ENCODE measurements at regions not wholly inside any gene's neighbourhood (a gene's known extent, or its start where the extent isn't known, plus 50 kb on each side); places are given as distances from the start of the nearest gene placed in this dataset.

- Mint-ChIP-seq H3K4me3 (no peak overlapping the region), H3K36me3 (ENCODE audit: low read depth) (no peaks in the 10 kb centered on the region), H3K27me3 (no peaks in the 10 kb centered on the region), H3K4me1 (no peaks in the 10 kb centered on the region), H3K27ac (no peak overlapping the region)
- H3K9me3 ChIP-seq (ENCODE audit: control insufficient read depth, low read length, poor library complexity, severe bottlenecking), result no peaks in the 10 kb centered on the region
- ATAC-seq, result no peak
- DNase-seq, result no peak
Observed at GRCh38 chr5:143870362-143870761, 58.4 kb downstream of the HMHB1 start.

GRCh38 chr5:143870871-143871632, 59.1 kb downstream of the HMHB1 start:
- Mint-ChIP-seq H3K36me3 (ENCODE audit: low read depth) (no peaks in the 10 kb centered on the region), H3K27ac (no peak overlapping the region), H3K27me3 (no peaks in the 10 kb centered on the region), H3K4me1 (no peaks in the 10 kb centered on the region), H3K4me3 (no peak overlapping the region)
- DNase-seq (no peak), ATAC-seq (no peak)
- no peaks in the 10 kb centered on the region for H3K9me3 ChIP-seq (ENCODE audit: control insufficient read depth, low read length, poor library complexity, severe bottlenecking)

- DNase-seq (no peak), ATAC-seq (no peak)
- H3K4me3 Mint-ChIP-seq, result no peak overlapping the region
- H3K36me3 Mint-ChIP-seq (ENCODE audit: low read depth), result no peaks in the 10 kb centered on the region
- no peak overlapping the region for H3K27ac Mint-ChIP-seq
- no peaks in the 10 kb centered on the region for H3K27me3 Mint-ChIP-seq
- H3K9me3 ChIP-seq (ENCODE audit: control insufficient read depth, low read length, poor library complexity, severe bottlenecking), result no peaks in the 10 kb centered on the region
- no peaks in the 10 kb centered on the region for H3K4me1 Mint-ChIP-seq
Observed at GRCh38 chr5:143871672-143872071, 59.7 kb downstream of the HMHB1 start.

- Mint-ChIP-seq H3K4me3 (no peak overlapping the region), H3K4me1 (no peaks in the 10 kb centered on the region), H3K36me3 (ENCODE audit: low read depth) (no peaks in the 10 kb centered on the region), H3K27ac (no peak overlapping the region), H3K27me3 (no peaks in the 10 kb centered on the region)
- H3K9me3 ChIP-seq (ENCODE audit: control insufficient read depth, low read length, poor library complexity, severe bottlenecking), result no peaks in the 10 kb centered on the region
- ATAC-seq (no peak), DNase-seq (no peak)
Observed at GRCh38 chr5:143874312-143874711, 62.4 kb downstream of the HMHB1 start.

GRCh38 chr5:143877196-143877595, 65.2 kb downstream of the HMHB1 start:
- Mint-ChIP-seq H3K27me3 (no peaks in the 10 kb centered on the region), H3K4me3 (no peak overlapping the region), H3K36me3 (ENCODE audit: low read depth) (no peaks in the 10 kb centered on the region), H3K4me1 (no peaks in the 10 kb centered on the region), H3K27ac (no peak overlapping the region)
- H3K9me3 ChIP-seq (ENCODE audit: control insufficient read depth, low read length, poor library complexity, severe bottlenecking), result no peaks in the 10 kb centered on the region
- ATAC-seq (no peak), DNase-seq (no peak)

- Mint-ChIP-seq H3K36me3 (ENCODE audit: low read depth) (no peaks in the 10 kb centered on the region), H3K4me1 (no peaks in the 10 kb centered on the region), H3K4me3 (no peak overlapping the region), H3K27ac (no peak overlapping the region), H3K27me3 (no peaks in the 10 kb centered on the region)
- H3K9me3 ChIP-seq (ENCODE audit: control insufficient read depth, low read length, poor library complexity, severe bottlenecking), result no peaks in the 10 kb centered on the region
- no peak for ATAC-seq
- no peak for DNase-seq
Observed at GRCh38 chr5:143878430-143878829, 66.5 kb downstream of the HMHB1 start.

- DNase-seq, result no peak
- no peaks in the 10 kb centered on the region for H3K9me3 ChIP-seq (ENCODE audit: control insufficient read depth, low read length, poor library complexity, severe bottlenecking)
- Mint-ChIP-seq H3K4me1 (no peaks in the 10 kb centered on the region), H3K27me3 (no peaks in the 10 kb centered on the region), H3K36me3 (ENCODE audit: low read depth) (no peaks in the 10 kb centered on the region), H3K27ac (no peak overlapping the region), H3K4me3 (no peak overlapping the region)
- no peak for ATAC-seq
Observed at GRCh38 chr5:143879646-143880045, 67.7 kb downstream of the HMHB1 start.

GRCh38 chr5:143880178-143880577, 68.2 kb downstream of the HMHB1 start:
- no peak for DNase-seq
- H3K27me3 Mint-ChIP-seq, result no peaks in the 10 kb centered on the region
- no peak overlapping the region for H3K4me3 Mint-ChIP-seq
- ATAC-seq, result no peak
- H3K4me1 Mint-ChIP-seq, result no peaks in the 10 kb centered on the region
- no peaks in the 10 kb centered on the region for H3K9me3 ChIP-seq (ENCODE audit: control insufficient read depth, low read length, poor library complexity, severe bottlenecking)
- H3K36me3 Mint-ChIP-seq (ENCODE audit: low read depth), result no peaks in the 10 kb centered on the region
- no peak overlapping the region for H3K27ac Mint-ChIP-seq

GRCh38 chr5:143882520-143882919, 70.6 kb downstream of the HMHB1 start:
- ATAC-seq, result no peak
- Mint-ChIP-seq H3K4me1 (no peaks in the 10 kb centered on the region), H3K27ac (no peak overlapping the region), H3K4me3 (no peak overlapping the region), H3K27me3 (peaks cover 9% of the 10 kb centered on the region), H3K36me3 (ENCODE audit: low read depth) (no peaks in the 10 kb centered on the region)
- DNase-seq, result no peak
- H3K9me3 ChIP-seq (ENCODE audit: control insufficient read depth, low read length, poor library complexity, severe bottlenecking), result no peaks in the 10 kb centered on the region

- ATAC-seq, result no peak
- H3K9me3 ChIP-seq (ENCODE audit: control insufficient read depth, low read length, poor library complexity, severe bottlenecking), result no peaks in the 10 kb centered on the region
- H3K27ac Mint-ChIP-seq, result no peak overlapping the region
- H3K4me1 Mint-ChIP-seq, result no peaks in the 10 kb centered on the region
- peaks cover 16% of the 10 kb centered on the region for H3K27me3 Mint-ChIP-seq
- no peaks in the 10 kb centered on the region for H3K36me3 Mint-ChIP-seq (ENCODE audit: low read depth)
- no peak for DNase-seq
- no peak overlapping the region for H3K4me3 Mint-ChIP-seq
Observed at GRCh38 chr5:143886096-143886495, 74.1 kb downstream of the HMHB1 start.

- no peak for DNase-seq
- no peaks in the 10 kb centered on the region for H3K9me3 ChIP-seq (ENCODE audit: control insufficient read depth, low read length, poor library complexity, severe bottlenecking)
- no peak overlapping the region for H3K4me3 Mint-ChIP-seq
- no peaks in the 10 kb centered on the region for H3K36me3 Mint-ChIP-seq (ENCODE audit: low read depth)
- H3K4me1 Mint-ChIP-seq, result no peaks in the 10 kb centered on the region
- peaks cover 16% of the 10 kb centered on the region for H3K27me3 Mint-ChIP-seq
- ATAC-seq, result no peak
- H3K27ac Mint-ChIP-seq, result no peak overlapping the region
Observed at GRCh38 chr5:143886651-143887638, 75.0 kb downstream of the HMHB1 start.

GRCh38 chr5:143887903-143888665, 76.1 kb downstream of the HMHB1 start:
- H3K27me3 Mint-ChIP-seq, result peaks cover 16% of the 10 kb centered on the region
- H3K4me3 Mint-ChIP-seq, result no peak overlapping the region
- H3K9me3 ChIP-seq (ENCODE audit: control insufficient read depth, low read length, poor library complexity, severe bottlenecking), result no peaks in the 10 kb centered on the region
- H3K4me1 Mint-ChIP-seq, result no peaks in the 10 kb centered on the region
- ATAC-seq, result no peak
- no peak overlapping the region for H3K27ac Mint-ChIP-seq
- H3K36me3 Mint-ChIP-seq (ENCODE audit: low read depth), result no peaks in the 10 kb centered on the region
- no peak for DNase-seq

- no peak overlapping the region for H3K4me3 Mint-ChIP-seq
- no peaks in the 10 kb centered on the region for H3K36me3 Mint-ChIP-seq (ENCODE audit: low read depth)
- no peaks in the 10 kb centered on the region for H3K9me3 ChIP-seq (ENCODE audit: control insufficient read depth, low read length, poor library complexity, severe bottlenecking)
- no peak for ATAC-seq
- DNase-seq, result no peak
- no peaks in the 10 kb centered on the region for H3K4me1 Mint-ChIP-seq
- H3K27me3 Mint-ChIP-seq, result peaks cover 16% of the 10 kb centered on the region
- no peak overlapping the region for H3K27ac Mint-ChIP-seq
Observed at GRCh38 chr5:143888912-143889311, 77.0 kb downstream of the HMHB1 start.

Measured in T-helper 17 cell (primary cell).